ENCODE measurements at regions not wholly inside any gene's neighbourhood (a gene's known extent, or its start where the extent isn't known, plus 50 kb on each side); places are given as distances from the start of the nearest gene placed in this dataset.

- DNase-seq, result no peak
These were observed 222.3 kb upstream of the CDH19 start for GRCh38 chr18:66826211-66826610.

- no peak for DNase-seq
These were observed 221.5 kb upstream of the CDH19 start for GRCh38 chr18:66825347-66825746.

GRCh38 chr18:66819235-66819634 is 215.3 kb upstream of the CDH19 start:
- DNase-seq, result no peak

- DNase-seq, result no peak
These were observed 209.2 kb upstream of the CDH19 start for GRCh38 chr18:66813138-66813537.

GRCh38 chr18:66795051-66795450 is 191.2 kb upstream of the CDH19 start:
- no peak for DNase-seq

- no peak for DNase-seq
These were observed 188.6 kb upstream of the CDH19 start for GRCh38 chr18:66792466-66792865.

- no peak for DNase-seq
These were observed 176.7 kb upstream of the CDH19 start for GRCh38 chr18:66780609-66781008.

GRCh38 chr18:66778048-66778447 is 174.2 kb upstream of the CDH19 start:
- no peak for DNase-seq

GRCh38 chr18:66769375-66769774 is 165.5 kb upstream of the CDH19 start:
- DNase-seq, result no peak

GRCh38 chr18:66764230-66764629 is 160.3 kb upstream of the CDH19 start:
- DNase-seq, result no peak

- no peak for DNase-seq
These were observed 157.3 kb upstream of the CDH19 start for GRCh38 chr18:66761166-66761565.

- DNase-seq, result no peak
These were observed 156.7 kb upstream of the CDH19 start for GRCh38 chr18:66760559-66760958.

GRCh38 chr18:66759050-66759828 is 155.3 kb upstream of the CDH19 start:
- DNase-seq, result no peak

- no peak for DNase-seq
These were observed 154.1 kb upstream of the CDH19 start for GRCh38 chr18:66757946-66758345.

GRCh38 chr18:66754335-66754734 is 150.4 kb upstream of the CDH19 start:
- peak; percentile 80 for DNase-seq

GRCh38 chr18:66752733-66753132 is 148.8 kb upstream of the CDH19 start:
- DNase-seq, result no peak

- DNase-seq, result no peak
These were observed 145.7 kb upstream of the CDH19 start for GRCh38 chr18:66749481-66750035.

- DNase-seq, result peak; percentile 42
These were observed 145.1 kb upstream of the CDH19 start for GRCh38 chr18:66749030-66749429.

- no peak for DNase-seq
These were observed 138.9 kb upstream of the CDH19 start for GRCh38 chr18:66742832-66743231.

GRCh38 chr18:66735933-66736332 is 132.0 kb upstream of the CDH19 start:
- no peak for DNase-seq

GRCh38 chr18:66734451-66734850 is 130.6 kb upstream of the CDH19 start:
- no peak for DNase-seq

- no peak for DNase-seq
These were observed 128.0 kb upstream of the CDH19 start for GRCh38 chr18:66731890-66732289.

- no peak for DNase-seq
These were observed 125.8 kb upstream of the CDH19 start for GRCh38 chr18:66729442-66730239.

- no peak for DNase-seq
These were observed 125.1 kb upstream of the CDH19 start for GRCh38 chr18:66728951-66729350.
